Stomach (tissue), 8 donors: ENCODE measurements at regions not wholly inside any gene's neighbourhood (a gene's known extent, or its start where the extent isn't known, plus 50 kb on each side); places are given as distances from the start of the nearest gene placed in this dataset.

Experiments
- DNase-seq, 2 donors: peaks; one replicate each; pipeline versions ENCODE4 v3.0.0 to v3.0.0-alpha.2; 2013 to 2019
- H3K27ac ChIP-seq, 5 donors: fragments of 200-600 bp in 4 of 5; sonication (generic) in 4 of 5; one replicate each; pipeline ENCODE4 v1.5.1; 2013 to 2019; ENCODE audit warnings: mild to moderate bottlenecking in 1 of 5, moderate library complexity in 1 of 5
- H3K27me3 ChIP-seq, 3 donors: fragments of 200-600 bp; sonication (generic); one replicate each; pipeline ENCODE4 v1.5.1; 2017 to 2019; ENCODE audit warnings: mixed run types in 1 of 3
- H3K36me3 ChIP-seq, 4 donors: fragments of 200-600 bp; sonication (generic); 1 replicate in 3 of 4; 2 replicates in 1 of 4; pipeline ENCODE4 v1.5.1; 2016 to 2019
- H3K4me1 ChIP-seq, 4 donors: fragments of 200-600 bp; sonication (generic); one replicate each; pipeline ENCODE4 v1.5.1; 2016 to 2019
- H3K4me3 ChIP-seq, 4 donors: fragments of 200-600 bp; sonication (generic) in 3 of 4; one replicate each; pipeline ENCODE4 v1.5.1; 2016 to 2019; ENCODE audit warnings: mild to moderate bottlenecking in 1 of 4
- H3K9me3 ChIP-seq, 4 donors: fragments of 200-600 bp; sonication (generic); one replicate each; pipeline ENCODE4 v1.5.1; 2016 to 2019
- EP300 ChIP-seq: sonication (generic); formaldehyde crosslinking; IDR thresholded peaks from one replicate; pipeline ENCODE4 v1.6.1; 2017; ENCODE audit warnings: antibody characterized with exemption
- POLR2A ChIP-seq, 4 donors: fragments of 450-650 bp; IDR thresholded peaks; one replicate each; pipeline ENCODE4 v1.6.1; 2016; ENCODE audit warnings: antibody characterized with exemption in 4 of 4, control low read depth in 2 of 4, mild to moderate bottlenecking in 1 of 4, moderate library complexity in 1 of 4
- POLR2AphosphoS5 ChIP-seq, 3 donors: sonication (generic); formaldehyde crosslinking; IDR thresholded peaks; one replicate each; pipeline ENCODE4 v1.6.1; 2016; ENCODE audit warnings: antibody characterized with exemption in 3 of 3
- WGBS, 5 donors: extraction: QIAGEN DNeasy Blood & Tissue Kit in 3 of 5; methylation state at CpG; one replicate each; pipeline versions ENCODE4 v1.1.5 to v1.1.7; 2013 to 2018; 5-methylcytosine and 5-hydroxymethylcytosine counted together
- intact Hi-C: fragments of 100-400 bp; cut with DNase I; formaldehyde crosslinking; loops from one replicate; pipeline ENCODE4 v1.15.1; 2023; ENCODE audit warnings: low total_unique reads
- TF ChIP-seq, protein P1 (sequence below), 7 experiments: fragments of 450-650 bp in 4 of 7; fragments of 200-600 bp in 3 of 7; sonication (generic) in 3 of 7; IDR thresholded peaks; one replicate each; pipeline ENCODE4 v1.5.1; 2016 to 2019; ENCODE audit warnings: antibody characterized with exemption in 7 of 7, control low read depth in 2 of 7, mild to moderate bottlenecking in 1 of 7
- donor health status: healthy with polysubstance abuse.
- donor health status: Bipolar disorder and iron deficiency.
- donor health status: healthy.

- DNase-seq = no peak
- no peaks in the 10 kb centered on the region for H3K4me1 ChIP-seq
- no peak overlapping the region for H3K4me3 ChIP-seq
- H3K27ac ChIP-seq = no peak overlapping the region
- peaks cover 0 to 21% (median 9%) of the 10 kb centered on the region in 4 donors for H3K9me3 ChIP-seq
- TF ChIP-seq POLR2AphosphoS5 (IDR thresholded peaks at IDR 0.05) = no peak
- TF ChIP-seq POLR2A (IDR thresholded peaks at IDR 0.05) = no peak
- TF ChIP-seq, protein P1, sequence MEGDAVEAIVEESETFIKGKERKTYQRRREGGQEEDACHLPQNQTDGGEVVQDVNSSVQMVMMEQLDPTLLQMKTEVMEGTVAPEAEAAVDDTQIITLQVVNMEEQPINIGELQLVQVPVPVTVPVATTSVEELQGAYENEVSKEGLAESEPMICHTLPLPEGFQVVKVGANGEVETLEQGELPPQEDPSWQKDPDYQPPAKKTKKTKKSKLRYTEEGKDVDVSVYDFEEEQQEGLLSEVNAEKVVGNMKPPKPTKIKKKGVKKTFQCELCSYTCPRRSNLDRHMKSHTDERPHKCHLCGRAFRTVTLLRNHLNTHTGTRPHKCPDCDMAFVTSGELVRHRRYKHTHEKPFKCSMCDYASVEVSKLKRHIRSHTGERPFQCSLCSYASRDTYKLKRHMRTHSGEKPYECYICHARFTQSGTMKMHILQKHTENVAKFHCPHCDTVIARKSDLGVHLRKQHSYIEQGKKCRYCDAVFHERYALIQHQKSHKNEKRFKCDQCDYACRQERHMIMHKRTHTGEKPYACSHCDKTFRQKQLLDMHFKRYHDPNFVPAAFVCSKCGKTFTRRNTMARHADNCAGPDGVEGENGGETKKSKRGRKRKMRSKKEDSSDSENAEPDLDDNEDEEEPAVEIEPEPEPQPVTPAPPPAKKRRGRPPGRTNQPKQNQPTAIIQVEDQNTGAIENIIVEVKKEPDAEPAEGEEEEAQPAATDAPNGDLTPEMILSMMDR (IDR thresholded peaks at IDR 0.05) = no peak
- intact Hi-C loops = no loop called here
- WGBS, 5 donors = 41 to 48% (median 42%) methylated on average over 5 of the region's 5 CpGs
- H3K36me3 ChIP-seq = no peaks in the 10 kb centered on the region
- H3K27me3 ChIP-seq = no peaks in the 10 kb centered on the region
These were observed 155.1 kb upstream of the PRICKLE1 start for GRCh38 chr12:42744539-42745182.

- peak overlapping the region in 2 of 5 donors; percentile 11 to 18 for H3K27ac ChIP-seq
- intact Hi-C loops = no loop called here
- H3K4me1 ChIP-seq = no peaks in the 10 kb centered on the region
- DNase-seq = no peak
- no peaks in the 10 kb centered on the region for H3K27me3 ChIP-seq
- peaks cover 0 to 21% (median 9%) of the 10 kb centered on the region in 4 donors for H3K9me3 ChIP-seq
- TF ChIP-seq EP300 (no peak), POLR2A (IDR thresholded peaks at IDR 0.05) (no peak), POLR2AphosphoS5 (IDR thresholded peaks at IDR 0.05) (peak in 1 of 3 donors; percentile 14)
- TF ChIP-seq, protein P1 (IDR thresholded peaks at IDR 0.05) = no peak
- H3K36me3 ChIP-seq = no peaks in the 10 kb centered on the region
- no peak overlapping the region for H3K4me3 ChIP-seq
- WGBS, 5 donors = 50 to 66% (median 60%) methylated on average over 5 of the region's 5 CpGs
These were observed 153.2 kb upstream of the PRICKLE1 start for GRCh38 chr12:42742716-42743115.

GRCh38 chr12:42741771-42742510 is 152.4 kb upstream of the PRICKLE1 start:
- TF ChIP-seq POLR2A (IDR thresholded peaks at IDR 0.05) (no peak), EP300 (no peak)
- WGBS, 5 donors = 55 to 69% (median 64%) methylated on average over 7 of the region's 7 CpGs
- peaks cover 0 to 15% (median 9%) of the 10 kb centered on the region in 4 donors for H3K9me3 ChIP-seq
- intact Hi-C loops = no loop called here
- DNase-seq = no peak
- H3K36me3 ChIP-seq = no peaks in the 10 kb centered on the region
- peak overlapping the region in 2 of 5 donors; percentile 11 to 18 for H3K27ac ChIP-seq
- no peaks in the 10 kb centered on the region for H3K27me3 ChIP-seq
- no peak overlapping the region for H3K4me3 ChIP-seq
- no peaks in the 10 kb centered on the region for H3K4me1 ChIP-seq

- no peaks in the 10 kb centered on the region for H3K36me3 ChIP-seq
- no peak for DNase-seq
- H3K27me3 ChIP-seq = no peaks in the 10 kb centered on the region
- WGBS, 5 donors = 81 to 88% (median 85%) methylated on average over 2 of the region's 2 CpGs
- TF ChIP-seq, protein P1 (IDR thresholded peaks at IDR 0.05) = no peak
- TF ChIP-seq EP300 = no peak
- no peak for TF ChIP-seq POLR2A (IDR thresholded peaks at IDR 0.05)
- H3K9me3 ChIP-seq = peaks cover 0 to 6% (median 1%) of the 10 kb centered on the region in 4 donors
- no peak overlapping the region for H3K4me3 ChIP-seq
- H3K27ac ChIP-seq = no peak overlapping the region
- peaks cover 0 to 4% (median 2%) of the 10 kb centered on the region in 4 donors for H3K4me1 ChIP-seq
- intact Hi-C loops = no loop called here
These were observed 151.5 kb upstream of the PRICKLE1 start for GRCh38 chr12:42741091-42741490.

DNA sequence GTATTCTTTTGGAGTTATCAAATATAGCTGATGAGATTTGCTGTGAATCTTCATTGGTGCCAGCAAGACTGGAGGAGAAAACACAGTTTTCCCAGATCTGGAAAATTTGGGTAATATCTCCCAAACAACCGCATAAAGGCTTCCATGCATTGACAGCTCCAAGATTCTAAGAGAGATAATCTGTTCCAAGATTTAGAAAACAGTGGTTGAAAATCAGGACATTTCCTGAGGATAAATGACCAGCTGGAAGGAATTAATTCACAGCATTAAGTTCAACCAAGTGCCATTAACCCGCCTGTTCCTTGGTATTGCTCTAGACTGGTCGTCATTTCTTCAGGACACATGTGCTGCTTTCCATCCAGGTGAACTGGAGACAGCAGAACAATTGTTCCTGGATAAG is 147.9 kb upstream of the PRICKLE1 start:
- H3K4me3 ChIP-seq = no peak overlapping the region
- no peaks in the 10 kb centered on the region for H3K36me3 ChIP-seq
- H3K4me1 ChIP-seq = peaks cover 0 to 13% (median 6%) of the 10 kb centered on the region in 4 donors
- H3K27me3 ChIP-seq = no peaks in the 10 kb centered on the region
- no peak overlapping the region for H3K27ac ChIP-seq
- TF ChIP-seq, protein P1 (IDR thresholded peaks at IDR 0.05) = no peak
- TF ChIP-seq POLR2A (IDR thresholded peaks at IDR 0.05) (no peak), POLR2AphosphoS5 (IDR thresholded peaks at IDR 0.05) (no peak), EP300 (no peak)
- intact Hi-C loops = no loop called here
- WGBS, 5 donors = 70 to 87% (median 78%) methylated on average over 3 of the region's 3 CpGs
- no peaks in the 10 kb centered on the region for H3K9me3 ChIP-seq
- no peak for DNase-seq
